C1 segment of cervical spinal cord (tissue), 14 donors: ENCODE measurements at regions not wholly inside any gene's neighbourhood (a gene's known extent, or its start where the extent isn't known, plus 50 kb on each side); places are given as distances from the start of the nearest gene placed in this dataset.

Experiments
- DNase-seq, 14 donors: peaks; one replicate each; lab custom pipeline; 2025; lab: John Stamatoyannopoulos, UW

DNA sequence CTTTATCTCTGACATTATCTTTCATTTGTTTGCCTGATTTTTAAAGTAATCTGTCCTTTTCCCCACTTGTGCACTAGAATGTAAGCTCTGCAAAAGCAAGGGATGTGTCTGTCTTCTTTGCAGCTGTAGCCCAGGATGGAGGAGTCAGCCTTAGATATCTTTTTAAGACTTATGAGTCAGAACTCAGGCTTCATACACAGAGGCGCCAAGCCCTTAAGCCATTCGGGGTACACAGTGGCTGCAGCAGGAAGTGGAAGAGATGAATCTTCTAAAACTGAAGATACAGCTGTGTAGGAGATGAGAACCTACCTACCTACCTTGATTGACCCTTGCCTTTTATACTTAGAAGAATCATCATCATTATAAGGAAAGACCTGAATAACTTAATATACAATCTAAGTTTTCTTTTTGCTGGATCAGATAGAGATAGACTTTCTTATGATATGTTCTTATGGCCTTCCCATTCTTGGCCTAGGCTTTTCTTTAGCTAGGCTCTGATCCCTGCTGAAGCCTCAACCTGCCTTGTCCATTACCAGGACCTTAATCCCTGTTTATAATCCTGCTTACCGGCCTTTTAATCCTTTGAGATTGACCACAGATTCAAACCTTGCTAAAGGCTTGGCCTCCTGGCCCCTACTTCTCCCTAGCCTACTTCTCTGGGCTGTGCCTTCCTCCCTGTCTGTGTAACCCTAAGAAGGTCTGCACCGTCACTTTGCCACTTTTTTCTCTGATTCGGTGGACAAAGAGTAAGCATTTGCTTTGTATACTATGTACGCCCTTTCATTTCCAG lies 304.5 kb downstream of the PRL start:
- no peak for DNase-seq

DNA sequence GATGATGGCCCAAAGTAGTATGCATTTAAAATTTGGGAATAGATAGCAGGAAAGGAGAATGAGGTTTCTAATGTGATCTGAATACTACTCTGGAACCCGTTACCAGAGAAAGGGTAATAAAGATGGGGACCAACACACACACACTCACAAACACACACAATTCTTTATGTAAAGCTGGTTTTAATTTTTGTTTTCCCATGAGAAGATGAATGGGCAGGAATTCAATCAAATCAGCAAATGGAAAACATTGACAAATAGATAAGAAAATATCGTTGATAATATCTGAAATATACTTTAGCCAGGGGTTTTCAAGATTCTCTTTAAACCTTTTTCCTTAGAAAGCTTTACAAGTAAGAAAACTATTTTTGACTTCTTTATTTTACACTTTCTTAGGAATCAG lies 303.0 kb downstream of the PRL start:
- DNase-seq, result no peak

DNA sequence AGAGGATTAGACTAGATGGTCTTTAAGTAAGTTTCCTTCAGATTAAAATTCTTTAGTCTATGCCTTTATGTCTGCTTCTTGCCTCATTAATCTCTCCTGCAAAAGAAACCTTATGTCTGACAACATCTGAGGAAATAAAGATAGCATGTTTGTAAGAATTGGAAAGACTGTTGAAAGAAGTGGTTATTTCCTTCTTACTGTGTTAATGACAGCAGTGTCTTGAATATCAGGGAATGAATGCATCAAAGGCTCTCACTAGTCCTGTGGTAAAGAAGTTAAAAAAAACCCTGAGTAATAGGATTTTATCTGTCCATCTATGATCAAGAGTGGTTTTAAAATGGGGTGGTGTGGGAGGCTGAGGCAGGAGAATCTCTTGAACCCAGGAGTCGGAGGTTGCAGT lies 302.0 kb downstream of the PRL start:
- DNase-seq, result no peak

DNA sequence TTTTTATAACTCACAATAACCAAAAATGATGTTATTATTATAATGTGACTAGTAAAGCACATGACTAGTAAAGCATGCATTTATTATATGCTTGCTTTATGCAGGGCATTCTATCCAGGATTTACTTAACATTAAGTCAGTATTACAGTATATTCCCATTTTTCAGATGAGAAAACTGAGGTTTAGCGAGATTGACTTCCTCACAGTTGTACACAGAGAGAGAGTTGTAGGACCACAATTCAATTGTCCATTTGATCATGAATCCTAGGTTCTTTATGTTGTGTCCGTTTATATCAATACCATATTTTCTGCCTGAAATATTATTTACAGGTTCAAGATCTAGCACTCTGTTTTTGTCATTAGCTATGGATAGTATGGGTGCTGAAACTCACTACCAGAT lies 301.5 kb downstream of the PRL start:
- no peak for DNase-seq

DNA sequence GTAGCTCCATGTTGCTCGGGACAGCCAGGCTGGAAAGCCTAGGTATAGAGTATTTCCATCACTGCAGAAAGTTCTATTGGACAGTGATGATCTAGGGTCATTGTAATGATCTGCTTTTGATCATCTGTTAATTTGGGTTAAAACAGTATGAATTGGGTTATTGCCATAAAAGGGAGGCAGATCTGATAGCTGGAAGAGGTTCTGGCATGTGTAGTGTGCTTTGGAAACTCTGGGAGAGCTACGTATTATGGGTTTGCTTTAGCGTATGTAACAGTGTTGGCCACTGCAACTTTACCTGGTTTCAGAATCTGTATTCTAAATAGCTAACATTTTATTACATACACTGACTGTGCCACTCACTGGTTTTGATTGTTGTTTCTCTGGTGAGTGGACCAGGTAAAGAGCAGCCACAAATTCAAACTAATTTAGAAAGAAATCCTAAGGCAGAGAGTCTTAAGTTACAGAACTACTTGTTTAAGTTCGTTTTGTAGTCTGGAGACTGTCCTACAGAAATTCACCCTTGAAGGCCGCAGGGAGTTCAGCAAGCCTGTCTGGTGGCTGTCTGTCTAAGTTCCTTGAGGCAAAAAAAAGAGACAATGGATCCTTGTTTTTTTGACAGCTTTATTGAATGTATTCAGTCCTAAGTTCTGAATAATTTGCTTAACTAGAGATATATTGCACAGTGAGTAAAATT lies 300.3 kb downstream of the PRL start:
- DNase-seq, result no peak

DNA sequence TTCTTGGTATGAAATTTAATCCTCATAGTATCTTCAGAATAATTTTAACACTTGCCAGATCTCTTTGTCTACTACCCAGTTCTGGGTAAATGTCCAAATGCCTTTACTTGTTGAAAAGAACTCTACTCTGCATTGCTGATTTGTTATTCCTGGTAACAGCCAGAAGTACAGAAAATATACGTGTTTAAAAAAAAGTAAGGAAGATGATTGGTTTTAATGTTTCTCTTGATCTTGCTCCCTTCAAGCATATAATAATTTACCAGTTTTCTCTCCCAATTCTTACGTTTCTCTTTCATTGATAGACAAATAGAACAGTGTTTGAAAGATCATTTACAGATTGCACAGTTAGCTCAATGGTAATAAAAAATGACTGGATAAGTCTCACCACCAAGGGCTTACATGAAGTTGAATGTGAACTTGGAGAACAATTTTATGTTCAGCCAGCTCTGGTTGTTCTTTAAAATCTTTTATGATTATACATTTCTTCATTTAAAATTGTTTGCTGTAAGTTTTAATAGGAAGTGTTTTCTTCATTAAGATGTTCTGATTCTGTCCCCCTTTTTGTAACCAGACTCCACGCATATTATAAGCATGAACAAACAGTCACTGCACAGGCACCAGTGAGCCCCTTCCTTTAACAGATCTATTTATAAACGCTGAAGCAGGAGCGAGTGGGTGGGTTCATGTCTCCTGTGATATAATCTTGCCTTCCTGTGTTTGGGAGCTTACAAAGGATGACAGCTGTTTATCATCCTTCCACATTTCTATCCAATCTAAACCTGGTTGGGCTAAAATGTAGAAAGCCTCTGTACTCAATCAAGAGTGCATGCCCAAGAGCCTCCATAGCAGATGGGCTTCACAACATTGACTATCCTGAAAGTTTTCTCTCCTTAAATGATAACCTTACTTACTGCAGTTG lies 299.5 kb downstream of the PRL start:
- DNase-seq, result no peak

DNA sequence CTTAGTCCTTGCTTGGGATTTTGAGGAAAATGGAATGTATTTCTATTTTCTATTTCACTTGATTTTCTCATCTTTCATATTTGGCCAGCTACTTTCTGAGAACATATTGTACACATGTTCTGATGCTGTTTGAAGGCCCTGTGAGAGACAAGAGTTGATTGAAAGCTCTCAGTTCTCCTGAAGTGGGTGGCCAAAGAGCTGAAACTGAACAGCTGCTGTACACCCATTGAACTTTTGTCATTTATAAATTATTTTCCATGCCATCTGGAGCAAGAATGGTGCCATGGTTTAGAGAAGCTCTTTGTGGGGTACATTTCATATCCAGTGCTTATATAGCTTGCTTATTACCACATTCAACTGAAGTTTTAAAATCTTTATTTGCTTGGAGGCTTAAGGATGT lies 298.3 kb downstream of the PRL start:
- no peak for DNase-seq

DNA sequence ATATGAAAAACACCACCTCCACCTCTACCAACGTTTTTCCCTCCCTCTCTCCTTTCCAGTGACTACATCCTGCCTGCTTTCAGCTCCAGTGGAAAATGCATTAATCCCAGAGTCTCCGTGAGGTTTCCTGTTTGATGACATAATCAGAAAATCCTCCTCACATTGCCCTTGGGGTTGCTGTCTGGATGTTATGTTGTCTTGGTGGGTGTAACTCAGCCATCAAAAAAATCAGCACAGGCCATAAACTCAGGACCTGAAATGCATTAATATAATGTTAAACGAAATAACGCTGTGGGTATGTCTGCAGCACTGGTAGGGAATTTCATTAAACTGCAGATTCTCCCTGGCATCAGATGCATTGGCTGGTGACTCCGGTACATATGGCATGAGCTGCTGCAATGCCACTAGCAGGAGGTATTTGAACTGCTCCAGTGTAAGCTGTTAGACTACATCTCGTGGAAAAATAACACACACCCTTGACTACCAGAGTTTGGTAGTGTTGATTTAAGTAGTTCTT lies 297.8 kb downstream of the PRL start:
- DNase-seq, result no peak

DNA sequence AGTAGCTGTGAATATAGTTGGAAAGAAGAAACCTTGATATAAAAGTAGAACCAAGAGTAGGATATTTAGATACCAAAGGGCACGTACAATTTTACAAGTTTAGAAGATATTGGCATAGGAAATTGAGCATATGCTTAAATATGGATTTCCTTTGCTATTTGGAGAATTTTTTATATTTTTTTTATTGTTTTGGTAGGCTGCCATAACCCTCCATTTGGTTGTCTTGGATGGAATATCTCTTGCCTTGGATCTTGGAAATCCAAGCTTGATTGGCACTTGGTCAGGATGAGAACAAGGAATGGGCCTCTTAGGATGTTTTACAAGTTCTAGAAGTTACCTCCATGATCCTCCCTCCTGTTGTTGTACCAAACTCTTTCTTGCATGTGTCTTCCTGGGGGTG lies 297.1 kb downstream of the PRL start:
- DNase-seq, result no peak

DNA sequence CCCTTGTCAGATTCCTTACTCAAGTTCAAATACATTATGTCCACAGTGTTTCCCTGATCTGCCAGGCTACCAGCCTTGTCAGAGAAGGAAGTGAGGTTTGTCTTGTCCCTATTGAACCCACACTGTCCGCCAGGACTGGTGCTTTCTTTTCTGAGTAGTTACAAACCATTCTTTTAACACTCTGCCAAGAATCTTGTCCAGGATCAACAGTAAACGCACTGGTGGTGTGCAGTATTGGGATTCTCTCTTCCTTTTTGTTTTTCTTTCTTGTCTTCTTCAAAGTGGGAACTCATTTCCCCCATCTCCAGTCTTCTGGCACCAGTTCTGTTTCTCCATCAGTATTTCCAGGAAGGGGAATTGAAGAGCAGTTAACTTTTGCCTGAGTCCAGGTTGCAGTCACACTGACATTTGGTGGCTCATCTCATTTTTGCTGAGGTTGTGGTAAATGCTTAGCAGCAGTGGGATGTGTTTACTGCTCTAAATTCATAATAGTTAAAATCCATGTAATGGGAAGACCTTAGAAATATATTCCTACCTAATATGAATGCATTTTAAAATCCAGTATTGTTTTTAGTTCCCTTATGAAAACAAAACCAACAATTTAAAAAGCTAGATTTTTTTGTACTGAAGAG lies 295.3 kb downstream of the PRL start:
- no peak for DNase-seq

DNA sequence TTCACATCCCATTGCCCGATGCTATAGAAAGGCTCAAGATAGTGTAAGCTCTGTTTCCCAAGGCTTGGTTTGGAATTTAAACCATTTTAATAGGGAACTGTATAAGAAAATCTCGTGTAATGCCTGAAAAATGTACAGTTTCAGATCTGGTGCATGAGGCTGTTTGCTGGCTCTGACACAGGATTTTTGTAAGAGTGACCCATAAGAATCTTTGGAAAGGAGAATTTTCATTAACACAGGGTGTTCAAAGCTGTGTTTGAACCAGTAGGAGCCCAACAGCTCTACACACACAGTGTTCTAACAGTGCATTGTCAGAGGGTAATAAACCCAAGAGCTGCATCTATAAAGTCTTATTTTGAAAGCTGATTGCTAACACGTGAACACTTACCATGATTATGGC lies 293.5 kb downstream of the PRL start:
- no peak for DNase-seq

DNA sequence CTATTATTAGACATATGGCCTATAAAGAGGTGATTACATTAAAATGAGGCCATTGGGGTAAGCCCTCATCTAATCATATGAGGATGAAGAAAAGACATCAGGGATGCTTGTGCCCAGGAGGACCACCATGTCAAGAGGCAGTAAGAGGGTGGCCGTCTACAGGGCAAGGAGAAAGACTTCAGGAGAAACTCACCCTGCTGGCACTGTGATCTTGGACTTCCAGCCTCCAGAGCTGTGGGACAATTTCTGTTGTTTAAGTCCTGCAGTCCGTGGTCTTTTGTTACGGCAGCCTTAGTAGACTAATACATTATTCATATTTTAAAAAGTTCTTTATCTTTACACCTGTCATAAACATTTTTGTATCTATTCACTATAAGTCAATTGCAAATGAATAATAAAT lies 290.0 kb downstream of the PRL start:
- no peak for DNase-seq

DNA sequence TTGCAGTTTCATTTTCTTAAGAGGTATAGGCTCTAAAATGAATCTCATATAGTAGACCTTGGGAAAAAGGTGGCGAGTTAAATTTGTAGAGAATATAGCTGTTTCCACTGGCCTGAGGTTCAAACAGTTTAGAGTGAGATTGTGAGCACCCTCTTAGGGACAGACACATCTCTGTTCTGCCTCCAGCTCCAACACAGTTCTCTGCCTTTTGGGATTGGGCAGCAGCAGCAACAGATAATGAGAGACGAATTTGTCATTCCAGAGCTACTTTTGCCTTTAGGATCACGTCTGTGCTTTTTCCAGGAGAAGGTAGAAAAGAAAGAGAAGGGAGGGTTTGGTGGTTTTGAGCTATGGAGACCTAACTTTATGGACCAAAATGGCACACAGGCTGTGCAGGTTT lies 289.4 kb downstream of the PRL start:
- DNase-seq, result no peak

DNA sequence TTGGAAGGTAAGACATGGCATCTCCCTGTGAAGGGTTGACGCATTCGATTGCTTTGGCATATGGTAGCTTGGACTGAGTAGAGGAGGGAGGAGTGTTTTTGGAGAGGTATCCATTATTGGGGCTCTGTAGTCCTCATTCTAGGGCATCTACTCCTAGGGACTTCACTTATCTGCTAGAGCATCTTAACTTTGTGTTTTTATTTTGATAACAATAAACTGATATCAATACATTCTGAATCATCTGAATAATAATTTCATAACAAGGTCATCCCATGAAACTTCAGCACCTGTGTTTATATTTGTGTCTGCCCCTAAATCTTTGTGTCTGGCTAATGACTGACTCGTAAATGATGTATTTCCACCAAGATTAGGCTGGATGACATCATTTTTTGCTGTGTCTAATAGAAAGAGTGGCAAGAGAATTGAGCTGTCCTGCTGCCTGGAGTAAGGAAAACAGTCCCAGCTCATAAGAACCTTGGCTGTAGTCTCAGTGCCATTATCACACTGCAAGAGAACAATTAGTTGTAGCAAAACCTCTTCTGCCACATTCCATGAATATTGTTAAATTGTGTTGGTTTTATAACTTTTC lies 288.5 kb downstream of the PRL start:
- no peak for DNase-seq

DNA sequence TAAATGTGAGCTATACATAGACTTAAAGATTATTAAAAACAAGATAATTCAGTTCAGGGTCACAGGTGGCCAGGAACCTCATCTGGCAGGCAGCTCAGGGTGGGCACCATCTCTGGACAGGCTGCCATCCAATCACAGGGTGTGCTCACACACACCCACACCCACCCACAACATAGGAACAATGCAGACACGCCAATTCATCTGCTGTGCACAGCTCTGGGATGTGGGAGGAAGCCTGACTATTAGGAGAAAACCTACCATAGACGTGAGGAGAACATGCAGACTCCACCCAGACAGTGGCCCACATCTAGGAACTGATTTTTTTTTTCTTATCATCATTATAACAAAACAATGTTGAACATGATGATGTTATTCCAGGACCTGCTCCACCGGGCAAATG lies 286.7 kb downstream of the PRL start:
- no peak for DNase-seq

DNA sequence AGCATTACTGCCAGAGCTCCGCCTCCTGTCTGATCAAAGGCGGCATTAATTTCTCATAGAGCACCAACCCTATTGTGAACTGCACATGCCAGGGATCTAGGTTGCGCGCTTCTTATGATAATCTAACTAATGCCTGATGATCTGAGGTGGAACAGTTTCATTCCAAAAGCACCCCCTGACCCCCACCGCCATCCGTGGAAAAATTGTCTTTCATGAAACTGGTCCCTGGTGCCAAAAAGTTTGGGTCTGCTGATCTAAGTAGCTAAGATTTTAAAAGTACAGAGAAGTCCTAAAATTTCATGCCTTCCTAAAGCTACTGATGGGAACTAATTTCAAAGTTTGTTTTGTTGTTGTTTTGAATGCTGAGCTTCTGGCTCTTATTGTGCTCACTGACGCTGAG lies 281.6 kb downstream of the PRL start:
- DNase-seq, result no peak

DNA sequence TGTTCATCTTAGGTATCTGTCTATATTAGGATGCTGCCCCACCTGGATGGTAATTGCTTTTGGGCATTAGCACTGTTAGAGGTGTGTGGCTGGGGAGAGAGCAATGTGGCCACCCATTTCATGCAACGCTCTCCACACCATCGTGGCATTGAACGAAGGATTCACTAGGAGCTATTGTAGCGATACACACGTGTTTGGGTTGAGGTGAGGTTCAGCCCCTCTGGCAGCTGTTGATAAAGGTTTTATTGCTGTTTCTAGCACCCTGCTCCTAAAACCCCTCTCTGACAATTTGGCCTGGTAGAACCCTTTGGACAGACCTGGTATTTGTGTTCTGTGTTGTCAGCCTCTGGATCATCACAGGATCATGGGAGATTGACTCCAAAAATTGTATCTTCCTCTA lies 280.9 kb downstream of the PRL start:
- DNase-seq, result no peak

DNA sequence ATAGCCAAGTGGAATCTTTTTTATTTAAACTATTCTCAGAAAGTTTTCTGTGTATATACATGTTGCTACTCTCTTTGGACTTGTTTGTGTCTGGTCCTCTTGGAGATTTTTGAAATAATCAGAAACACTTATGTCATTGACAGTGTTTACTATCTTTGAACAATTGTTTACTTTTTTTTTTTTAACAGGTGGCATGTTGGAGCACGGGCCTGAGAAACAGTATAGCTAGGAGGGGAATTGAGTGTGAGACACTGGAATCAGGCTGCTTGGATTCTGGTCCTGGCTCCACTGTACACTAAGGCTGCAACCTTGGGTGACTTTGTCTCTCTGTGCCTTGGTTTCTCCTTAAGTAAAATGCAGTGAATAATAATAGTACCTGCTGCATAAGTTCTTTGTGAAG lies 279.6 kb downstream of the PRL start:
- DNase-seq, result no peak

DNA sequence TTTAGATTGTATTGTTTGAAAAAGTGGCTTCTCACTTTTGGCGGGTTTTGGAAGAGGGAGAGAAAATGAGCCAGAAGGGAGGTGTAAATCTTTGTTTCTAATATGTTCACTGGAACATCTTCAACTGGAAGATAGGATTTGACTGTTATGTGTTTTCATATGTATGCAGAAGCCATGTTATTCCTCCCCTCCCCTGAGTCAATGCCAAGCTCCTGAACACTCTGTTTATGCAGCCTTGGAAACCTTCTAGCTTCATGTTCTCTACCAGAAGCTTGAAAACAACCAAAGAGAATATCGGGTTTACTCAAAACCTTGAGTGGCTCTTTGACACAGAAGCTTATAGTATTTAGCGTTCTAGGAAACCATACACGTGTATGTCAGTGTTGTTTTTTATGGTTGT lies 279.1 kb downstream of the PRL start:
- no peak for DNase-seq

DNA sequence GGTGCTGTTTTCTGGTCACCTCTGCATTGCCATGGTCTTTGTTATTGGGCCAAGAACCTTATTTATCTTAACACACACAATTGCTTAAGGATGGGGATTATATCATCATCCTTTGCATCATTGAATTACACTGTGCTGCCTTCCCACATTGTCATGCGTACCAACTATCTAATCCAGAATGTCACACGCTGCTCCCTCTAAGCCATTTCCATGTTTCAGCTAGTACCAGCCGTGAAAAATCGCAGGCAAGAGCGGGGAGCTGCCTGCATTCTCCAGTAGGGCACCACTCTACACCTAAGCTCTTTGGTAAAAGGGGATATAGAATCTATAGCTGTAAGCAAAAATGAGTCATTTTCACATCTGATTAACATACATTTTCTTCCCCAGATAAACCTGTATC lies 277.0 kb downstream of the PRL start:
- no peak for DNase-seq

DNA sequence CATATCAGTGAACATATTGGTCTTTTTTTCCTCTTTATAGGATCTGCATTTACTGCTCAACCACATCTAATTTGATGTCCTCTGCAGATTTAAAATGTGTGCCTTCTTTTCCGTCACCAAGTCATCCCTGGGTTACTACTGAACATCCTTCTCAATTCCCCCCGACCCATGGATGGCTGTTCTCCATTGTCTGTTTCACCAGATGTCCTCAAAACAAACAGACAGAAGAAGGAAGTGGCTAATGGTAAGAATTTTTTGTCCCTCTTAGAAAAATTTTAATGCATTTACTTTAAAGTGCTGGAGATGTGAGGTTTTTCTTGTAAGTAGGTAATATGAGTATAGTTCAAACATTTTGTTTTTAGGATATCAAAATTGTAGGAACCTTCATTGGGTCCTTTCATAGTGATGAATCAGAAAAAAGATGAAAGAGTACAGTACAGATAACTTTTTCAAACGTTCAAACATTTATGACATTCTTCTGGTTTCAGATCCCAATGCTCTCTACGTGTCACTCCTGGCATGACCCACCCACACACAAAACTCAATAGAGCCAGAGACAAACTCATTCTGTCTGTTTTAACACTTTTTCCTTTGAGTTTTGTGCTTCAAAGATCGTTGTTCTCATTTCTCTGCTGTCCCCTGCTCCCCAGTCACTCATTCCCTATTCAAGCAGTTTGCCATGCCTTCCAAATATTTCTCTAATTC lies 276.4 kb downstream of the PRL start:
- no peak for DNase-seq
